ENCODE measurements at regions not wholly inside any gene's neighbourhood (a gene's known extent, or its start where the extent isn't known, plus 50 kb on each side); places are given as distances from the start of the nearest gene placed in this dataset.

DNA sequence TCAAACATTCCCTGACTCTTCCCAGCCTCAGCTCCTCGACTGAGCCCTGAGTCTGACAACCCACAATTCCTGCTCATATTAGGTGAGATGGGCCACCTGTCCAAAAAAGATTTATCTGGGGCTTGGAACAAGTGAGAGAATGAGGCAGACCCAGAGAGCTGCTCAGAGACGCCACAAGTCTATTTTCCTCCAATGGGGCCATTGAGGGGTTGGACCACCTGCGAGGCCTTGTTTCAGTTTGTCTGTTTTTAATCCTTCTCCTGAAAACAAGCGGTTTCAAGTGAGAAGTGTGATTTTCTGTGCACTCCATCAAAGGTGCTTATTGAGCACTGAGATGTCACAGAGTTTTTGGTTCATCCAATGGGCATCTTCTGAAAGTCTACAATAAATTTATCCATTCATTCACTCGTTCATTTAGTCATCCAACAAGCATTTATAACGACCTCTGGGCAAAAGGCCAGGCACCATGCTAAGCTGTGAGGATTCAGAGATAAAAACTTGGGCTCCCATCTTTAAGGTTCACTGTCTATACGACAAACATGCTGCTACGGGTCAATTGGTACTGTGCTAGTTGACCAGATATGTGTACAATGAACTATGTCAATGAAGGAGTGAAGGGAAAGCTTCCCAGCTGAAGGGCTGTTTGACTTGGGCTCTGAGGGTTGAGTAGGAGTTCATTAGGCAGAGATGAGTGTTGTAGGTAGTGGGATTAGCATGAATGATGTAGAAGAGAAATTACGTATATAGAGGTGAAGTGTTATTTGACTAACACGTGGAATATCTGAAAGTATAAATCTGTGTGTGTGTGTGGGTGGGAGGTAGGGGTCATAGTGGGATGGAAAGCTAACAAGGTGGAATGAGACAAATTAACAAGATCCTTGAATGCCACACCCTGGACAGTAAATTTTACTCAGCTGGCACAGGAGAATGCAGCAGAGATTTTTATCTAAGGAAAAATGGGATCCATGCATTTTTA, 168.9 kb downstream of the MIAT start:
- TF ChIP-seq, protein P1, sequence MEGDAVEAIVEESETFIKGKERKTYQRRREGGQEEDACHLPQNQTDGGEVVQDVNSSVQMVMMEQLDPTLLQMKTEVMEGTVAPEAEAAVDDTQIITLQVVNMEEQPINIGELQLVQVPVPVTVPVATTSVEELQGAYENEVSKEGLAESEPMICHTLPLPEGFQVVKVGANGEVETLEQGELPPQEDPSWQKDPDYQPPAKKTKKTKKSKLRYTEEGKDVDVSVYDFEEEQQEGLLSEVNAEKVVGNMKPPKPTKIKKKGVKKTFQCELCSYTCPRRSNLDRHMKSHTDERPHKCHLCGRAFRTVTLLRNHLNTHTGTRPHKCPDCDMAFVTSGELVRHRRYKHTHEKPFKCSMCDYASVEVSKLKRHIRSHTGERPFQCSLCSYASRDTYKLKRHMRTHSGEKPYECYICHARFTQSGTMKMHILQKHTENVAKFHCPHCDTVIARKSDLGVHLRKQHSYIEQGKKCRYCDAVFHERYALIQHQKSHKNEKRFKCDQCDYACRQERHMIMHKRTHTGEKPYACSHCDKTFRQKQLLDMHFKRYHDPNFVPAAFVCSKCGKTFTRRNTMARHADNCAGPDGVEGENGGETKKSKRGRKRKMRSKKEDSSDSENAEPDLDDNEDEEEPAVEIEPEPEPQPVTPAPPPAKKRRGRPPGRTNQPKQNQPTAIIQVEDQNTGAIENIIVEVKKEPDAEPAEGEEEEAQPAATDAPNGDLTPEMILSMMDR (IDR thresholded peaks at IDR 0.05 in 4 of 5, conservative IDR thresholded peaks at IDR 0.05 in 1 of 5): no peak
- TF ChIP-seq POLR2A (IDR thresholded peaks at IDR 0.05): no peak

All from gastrocnemius medialis (tissue), 4 donors.